TTC549 (cell line): ENCODE measurements at regions not wholly inside any gene's neighbourhood (a gene's known extent, or its start where the extent isn't known, plus 50 kb on each side); places are given as distances from the start of the nearest gene placed in this dataset.
"Not testable (repeated sequence)": the region's sequence is repeated elsewhere in the genome, so short reads cannot be mapped to it uniquely, and the experiment has no call there.

Source experiments
- FAIRE-seq: peaks from 2 replicates; lab custom pipeline; 2012; peaks lifted over from hg19 to GRCh38; lab: Jason Lieb, UNC

GRCh38 chr2:200102971-200103370 is 147.6 kb downstream of the MAIP1 start:
- no peak for FAIRE-seq

- FAIRE-seq = no peak
Measured at GRCh38 chr2:200104015-200104414, 148.6 kb downstream of the MAIP1 start.

GRCh38 chr2:200107514-200108217 is 152.3 kb downstream of the MAIP1 start:
- FAIRE-seq = no peak

- no peak for FAIRE-seq
Measured at GRCh38 chr2:200109421-200109820, 154.0 kb downstream of the MAIP1 start.

GRCh38 chr2:200110381-200110780 is 155.0 kb downstream of the MAIP1 start:
- no peak for FAIRE-seq

GRCh38 chr2:200113016-200113799 is 157.8 kb downstream of the MAIP1 start:
- not testable (repeated sequence) for FAIRE-seq

- no peak for FAIRE-seq
Measured at GRCh38 chr2:200119236-200119635, 163.9 kb downstream of the MAIP1 start.

GRCh38 chr2:200121931-200122330 is 166.5 kb downstream of the MAIP1 start:
- no peak for FAIRE-seq

GRCh38 chr2:200122683-200123082 is 167.3 kb downstream of the MAIP1 start:
- FAIRE-seq = no peak

- not testable (repeated sequence) for FAIRE-seq
Measured at GRCh38 chr2:200124665-200125368, 169.4 kb downstream of the MAIP1 start.

- no peak for FAIRE-seq
Measured at GRCh38 chr2:200125444-200126284, 170.3 kb downstream of the MAIP1 start.

GRCh38 chr2:200126285-200126670 is 170.9 kb downstream of the MAIP1 start:
- FAIRE-seq = not testable (repeated sequence)

GRCh38 chr2:200126680-200127079 is 171.3 kb downstream of the MAIP1 start:
- FAIRE-seq = not testable (repeated sequence)

- no peak for FAIRE-seq
Measured at GRCh38 chr2:200127848-200128247, 172.5 kb downstream of the MAIP1 start.

GRCh38 chr2:200128296-200128695 is 172.9 kb downstream of the MAIP1 start:
- FAIRE-seq = no peak

- no peak for FAIRE-seq
Measured at GRCh38 chr2:200129721-200130462, 174.5 kb downstream of the MAIP1 start.

- no peak for FAIRE-seq
Measured at GRCh38 chr2:200130762-200131166, 175.4 kb downstream of the MAIP1 start.

- FAIRE-seq = no peak
Measured at GRCh38 chr2:200131307-200131706, 175.2 kb upstream of the SPATS2L start.

GRCh38 chr2:200135082-200135481 is 171.4 kb upstream of the SPATS2L start:
- no peak for FAIRE-seq

GRCh38 chr2:200136655-200137054 is 169.8 kb upstream of the SPATS2L start:
- no peak for FAIRE-seq

GRCh38 chr2:200137271-200137670 is 169.2 kb upstream of the SPATS2L start:
- no peak for FAIRE-seq
